HG03469 (cell line): ENCODE measurements at regions not wholly inside any gene's neighbourhood (a gene's known extent, or its start where the extent isn't known, plus 50 kb on each side); places are given as distances from the start of the nearest gene placed in this dataset.
A peak's percentile ranks its signal among the peaks of the same experiment; 100 is the strongest.
"Not testable (repeated sequence)": the region's sequence is repeated elsewhere in the genome, so short reads cannot be mapped to it uniquely, and the experiment has no call there.

Experiments used
- ATAC-seq: cut with Tn5 transposase; IDR thresholded peaks from one replicate; pipeline ENCODE4 v1.9.1; 2021; ENCODE audit warnings: mild to moderate bottlenecking, moderate library complexity, moderate number of reproducible peaks; ENCODE audit not compliant: unreplicated experiment

- no peak for ATAC-seq
Measured at GRCh38 chr14:81584495-81584894, 50.8 kb upstream of the SEL1L start.

- ATAC-seq, result no peak
Measured at GRCh38 chr14:81589381-81590065, 55.9 kb upstream of the SEL1L start.

GRCh38 chr14:81591266-81591665 is 57.6 kb upstream of the SEL1L start:
- no peak for ATAC-seq

GRCh38 chr14:81594012-81594411 is 60.4 kb upstream of the SEL1L start:
- ATAC-seq, result no peak

- no peak for ATAC-seq
Measured at GRCh38 chr14:81605660-81606059, 72.0 kb upstream of the SEL1L start.

GRCh38 chr14:81613341-81614045 is 79.8 kb upstream of the SEL1L start:
- no peak for ATAC-seq

GRCh38 chr14:81614302-81614701 is 80.6 kb upstream of the SEL1L start:
- not testable (repeated sequence) for ATAC-seq

- ATAC-seq, result no peak
Measured at GRCh38 chr14:81618695-81619094, 85.0 kb upstream of the SEL1L start.

GRCh38 chr14:81619816-81620215 is 86.2 kb upstream of the SEL1L start:
- no peak for ATAC-seq

GRCh38 chr14:81623771-81624396 is 90.2 kb upstream of the SEL1L start:
- not testable (repeated sequence) for ATAC-seq

GRCh38 chr14:81625343-81625742 is 91.7 kb upstream of the SEL1L start:
- ATAC-seq, result peak; percentile 43

- ATAC-seq, result no peak
Measured at GRCh38 chr14:81632157-81632556, 98.5 kb upstream of the SEL1L start.

GRCh38 chr14:81633496-81633895 is 99.8 kb upstream of the SEL1L start:
- no peak for ATAC-seq

- no peak for ATAC-seq
Measured at GRCh38 chr14:81637639-81638038, 104.0 kb upstream of the SEL1L start.

GRCh38 chr14:81638656-81639280 is 105.1 kb upstream of the SEL1L start:
- no peak for ATAC-seq

- ATAC-seq, result no peak
Measured at GRCh38 chr14:81653626-81654025, 120.0 kb upstream of the SEL1L start.

- no peak for ATAC-seq
Measured at GRCh38 chr14:81655423-81656314, 122.0 kb upstream of the SEL1L start.

GRCh38 chr14:81656811-81657210 is 123.2 kb upstream of the SEL1L start:
- no peak for ATAC-seq

- ATAC-seq, result no peak
Measured at GRCh38 chr14:81662066-81662465, 128.4 kb upstream of the SEL1L start.

GRCh38 chr14:81662570-81663197 is 129.0 kb upstream of the SEL1L start:
- ATAC-seq, result no peak
